GM18502 (cell line): ENCODE measurements at regions not wholly inside any gene's neighbourhood (a gene's known extent, or its start where the extent isn't known, plus 50 kb on each side); places are given as distances from the start of the nearest gene placed in this dataset.

Source experiments
- ATAC-seq: cut with Tn5 transposase; IDR thresholded peaks from one replicate; pipeline ENCODE4 v1.9.1; 2021; ENCODE audit warnings: mild to moderate bottlenecking; ENCODE audit not compliant: unreplicated experiment, poor library complexity

DNA sequence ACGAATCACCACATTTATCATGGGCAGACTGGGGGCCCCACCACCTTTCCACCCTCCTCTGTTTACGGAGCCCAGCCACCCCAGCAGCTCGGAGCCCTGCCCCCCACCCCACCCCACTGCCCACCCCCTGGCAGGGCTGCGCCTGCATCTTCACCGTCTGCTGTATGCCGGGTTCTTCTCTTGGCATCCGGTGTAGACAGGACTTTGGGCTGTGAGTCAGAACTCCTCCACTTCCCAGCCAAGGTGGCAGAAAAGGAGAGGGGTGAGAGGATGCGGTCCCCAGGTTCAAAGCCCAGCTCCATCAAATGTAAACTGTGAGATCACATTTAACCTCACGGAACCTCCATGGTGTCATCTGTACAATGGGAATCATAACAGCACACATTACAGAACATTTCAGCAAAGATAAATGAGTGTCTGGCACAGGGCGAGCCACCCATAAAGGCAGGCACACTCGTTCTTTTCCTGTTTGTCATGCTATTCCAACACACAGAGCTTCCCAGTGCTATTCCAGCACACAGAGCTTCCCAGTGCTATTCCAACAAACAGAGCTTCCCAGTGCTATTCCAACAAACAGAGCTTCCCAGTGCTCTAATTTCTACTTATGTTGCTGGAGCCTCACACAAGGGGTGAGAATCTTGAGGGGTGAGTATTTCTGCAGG is 292.7 kb upstream of the RTL1 start:
- no peak for ATAC-seq

DNA sequence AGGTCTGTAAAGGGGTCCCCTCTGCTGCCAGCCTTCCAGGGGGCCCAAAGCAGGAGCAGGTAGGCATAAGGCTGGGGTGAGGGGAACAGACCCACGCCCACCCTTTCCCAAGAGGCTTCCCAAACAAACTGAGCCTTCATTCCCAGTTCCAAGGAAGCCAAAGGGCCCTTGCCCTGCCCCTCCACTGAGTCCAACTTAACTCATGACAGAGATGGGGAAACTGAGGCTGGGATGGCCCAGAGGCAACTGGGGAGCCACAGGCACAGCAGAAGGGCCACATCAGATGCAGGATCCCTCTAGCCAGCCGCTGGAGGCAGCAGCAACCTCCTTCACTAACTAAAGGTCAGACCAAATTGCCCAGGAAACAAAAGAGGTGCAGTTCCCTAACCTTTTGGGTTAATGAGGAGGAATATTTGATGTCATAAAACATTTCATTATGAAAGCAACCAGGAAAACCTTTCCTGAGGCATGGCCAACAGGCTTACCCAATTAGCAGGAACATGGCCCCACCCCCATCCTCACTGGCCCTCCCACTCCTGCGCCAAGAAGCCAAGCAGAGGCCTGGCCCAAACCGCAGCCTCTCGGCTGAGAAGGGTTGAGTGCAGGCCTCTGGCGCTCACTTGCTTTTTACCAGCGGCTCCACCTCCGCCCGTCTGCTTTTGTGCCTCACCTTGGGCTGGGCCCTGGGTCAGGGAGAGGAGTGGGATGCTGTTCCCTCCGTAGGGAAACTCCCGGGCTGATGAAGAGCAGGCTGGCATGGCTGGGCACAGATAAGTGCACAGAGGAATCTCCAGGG is 293.5 kb upstream of the RTL1 start:
- no peak for ATAC-seq

DNA sequence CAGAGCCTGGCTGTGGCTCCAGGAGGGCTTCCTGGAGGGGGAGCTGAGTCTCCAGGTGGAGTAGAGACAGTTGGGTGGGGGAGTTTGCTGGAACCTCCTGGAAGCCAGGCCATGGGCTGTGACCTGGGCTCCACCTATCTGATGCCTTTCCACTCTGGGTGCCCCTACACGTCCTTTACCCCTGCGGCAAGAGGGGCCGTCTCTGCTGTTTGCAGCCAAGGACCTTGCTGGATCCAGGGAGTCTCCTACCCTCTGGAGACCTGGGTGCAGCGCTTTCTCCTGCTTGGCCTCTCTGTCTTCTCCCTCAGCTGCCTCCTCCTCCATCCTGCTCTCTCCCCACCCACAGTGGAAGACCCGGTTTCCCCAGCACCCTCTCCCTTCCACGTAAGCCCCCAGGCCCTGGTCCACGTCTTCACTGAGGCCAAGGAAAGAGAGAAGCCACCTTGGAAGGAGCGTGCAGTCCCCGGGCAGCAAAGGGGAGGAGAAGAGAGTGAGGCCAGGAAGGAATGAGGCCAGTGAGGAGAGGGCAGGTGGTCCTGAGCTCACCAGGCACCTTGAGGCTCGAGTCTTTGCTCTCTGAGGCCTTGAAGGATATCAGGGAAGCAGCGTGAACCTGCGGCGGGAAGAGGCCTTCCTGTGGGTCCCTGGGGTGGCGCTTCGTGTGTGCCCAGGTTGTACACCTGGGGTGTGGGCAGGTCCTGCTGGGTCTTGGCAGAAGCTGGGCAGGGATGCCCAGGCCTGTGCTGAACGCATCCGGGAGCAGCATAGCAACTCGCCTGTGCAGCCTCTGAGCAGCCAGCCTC is 294.3 kb upstream of the RTL1 start:
- no peak for ATAC-seq

DNA sequence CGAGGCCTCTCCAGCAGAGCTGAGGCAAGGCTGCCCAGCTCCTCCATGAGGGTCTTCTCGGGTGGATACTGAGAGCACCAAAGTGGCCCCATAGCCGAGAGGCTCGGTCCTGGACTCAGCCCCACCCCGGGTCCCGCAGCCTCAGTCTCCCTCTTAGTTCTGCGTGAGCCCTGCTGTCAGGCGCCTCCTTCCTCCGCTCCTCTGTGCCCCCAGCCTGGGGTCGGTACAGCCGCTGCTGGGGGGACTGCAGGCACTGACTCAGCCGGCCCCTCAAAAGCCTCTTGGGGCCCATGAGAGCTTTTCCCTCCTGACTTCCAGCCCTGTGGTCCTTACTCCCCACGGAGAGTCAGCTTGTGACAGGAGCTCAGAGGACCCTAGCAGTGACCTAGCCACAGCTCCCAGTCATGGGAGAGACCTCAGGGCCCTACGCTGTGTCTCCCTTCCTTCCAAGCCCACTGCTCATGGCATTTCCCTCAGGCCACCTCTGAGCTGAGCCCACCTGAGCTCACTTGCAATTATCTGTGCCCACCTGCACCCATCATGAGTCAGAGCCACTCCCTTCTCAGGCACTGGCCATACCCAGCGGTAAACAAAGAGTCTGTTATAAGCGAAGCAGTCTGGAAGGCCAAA is 295.0 kb upstream of the RTL1 start:
- no peak for ATAC-seq

DNA sequence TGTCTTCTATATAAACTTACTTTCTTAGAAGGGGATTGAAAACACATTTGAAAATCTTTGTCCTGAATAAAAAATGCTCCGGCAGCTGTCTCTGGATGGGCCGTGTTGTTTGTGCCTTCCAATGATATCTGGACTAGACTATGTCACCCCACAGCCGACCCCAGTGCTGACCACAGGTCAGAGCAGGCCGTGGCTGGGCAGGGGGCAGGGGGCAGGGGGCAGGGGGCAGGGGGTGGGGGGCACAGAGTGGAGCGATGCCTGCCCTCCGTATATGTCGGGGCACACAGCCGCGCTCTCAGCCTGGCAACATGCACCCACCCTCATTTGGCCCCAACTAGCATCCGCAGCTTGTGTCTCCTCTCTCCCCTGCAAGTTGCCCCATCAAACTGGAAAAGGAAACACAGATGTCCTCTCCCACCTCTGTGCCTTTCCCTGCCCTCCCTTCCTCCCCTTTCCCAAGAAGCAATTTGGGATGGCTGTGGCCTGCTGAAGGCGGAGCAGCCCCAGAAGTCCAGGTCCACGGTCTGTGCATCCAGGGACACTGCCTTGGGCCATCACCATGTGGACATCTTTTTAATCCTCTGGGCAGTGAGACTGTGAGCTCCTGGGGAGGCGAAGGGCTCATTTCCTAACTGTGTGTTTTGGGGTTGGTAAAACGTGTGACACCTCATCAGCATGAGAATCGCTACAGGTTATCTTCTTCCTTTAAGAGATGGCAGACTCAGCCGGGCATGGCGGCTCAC is 295.7 kb upstream of the RTL1 start:
- ATAC-seq = no peak

DNA sequence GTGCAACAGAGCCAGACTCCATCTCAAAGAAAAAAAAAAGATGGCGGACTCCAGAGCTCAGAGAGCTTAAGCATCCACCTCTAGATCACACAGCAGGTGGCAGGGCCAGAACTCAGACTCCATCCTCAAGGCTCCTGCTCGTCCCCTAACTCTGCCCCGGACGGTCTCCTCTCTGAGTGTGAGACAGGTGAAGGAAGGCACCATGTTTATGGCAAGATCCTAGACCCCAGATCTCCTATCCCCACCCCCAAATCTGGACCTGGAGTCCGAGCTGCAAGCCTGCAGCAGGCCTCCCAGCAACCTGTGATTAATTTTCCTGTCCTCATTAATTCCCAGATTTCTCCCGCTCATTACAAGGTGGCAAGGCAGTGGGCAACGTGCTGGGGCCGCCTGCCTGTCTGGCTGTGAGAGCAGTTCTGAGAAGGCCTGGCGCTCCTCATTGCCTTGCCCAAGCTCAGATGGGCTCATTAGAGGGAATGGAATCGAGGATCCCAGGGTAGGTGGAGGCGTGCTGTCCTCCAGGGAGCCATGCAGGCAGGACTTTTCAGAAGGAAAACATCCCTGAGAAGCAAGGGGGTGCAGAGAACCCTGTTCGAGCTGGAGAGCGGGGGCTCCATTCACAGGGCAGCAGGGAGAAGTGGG is 296.6 kb upstream of the RTL1 start:
- no peak for ATAC-seq

DNA sequence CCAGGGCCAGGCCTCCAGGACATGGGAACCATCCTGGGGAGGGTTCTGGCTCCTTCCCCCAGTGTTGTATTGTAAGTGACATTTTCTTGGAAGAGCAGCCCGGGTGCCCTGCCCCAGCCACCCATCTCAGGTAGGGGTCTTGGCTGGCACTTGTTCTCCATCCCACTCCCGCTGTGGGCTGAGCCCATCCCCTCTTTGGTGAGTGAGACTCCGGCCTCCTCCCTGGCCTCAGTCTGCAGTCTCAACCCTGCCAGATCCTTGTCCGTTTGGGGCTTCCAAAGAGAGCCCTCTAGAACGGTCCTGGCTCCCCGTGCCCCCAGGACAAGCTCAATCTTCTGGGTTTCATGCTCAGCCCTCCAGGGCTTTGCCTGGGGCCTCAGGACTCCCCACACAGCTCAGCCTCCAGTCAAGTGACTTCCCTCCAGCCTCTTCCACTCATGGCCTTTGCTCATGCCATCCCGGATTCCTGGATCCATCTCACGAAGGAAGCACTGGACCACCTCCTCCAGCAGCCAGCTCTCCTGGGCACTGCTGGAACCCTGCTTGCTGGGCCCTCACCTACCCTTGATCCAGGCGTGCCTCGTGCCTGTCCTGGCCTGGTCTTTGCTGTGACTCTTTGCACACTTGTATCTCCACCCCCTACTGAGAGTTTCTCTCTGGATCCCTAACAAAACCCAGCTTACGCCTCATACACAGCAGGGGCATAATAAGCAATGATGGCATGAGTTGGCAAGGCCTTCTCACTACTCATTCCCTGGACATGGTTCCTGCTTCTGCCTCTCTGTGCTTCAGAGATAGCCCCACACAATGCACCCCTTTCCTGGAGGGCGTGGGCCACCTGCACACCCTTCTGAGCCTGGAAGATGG is 297.4 kb upstream of the RTL1 start:
- ATAC-seq = no peak

DNA sequence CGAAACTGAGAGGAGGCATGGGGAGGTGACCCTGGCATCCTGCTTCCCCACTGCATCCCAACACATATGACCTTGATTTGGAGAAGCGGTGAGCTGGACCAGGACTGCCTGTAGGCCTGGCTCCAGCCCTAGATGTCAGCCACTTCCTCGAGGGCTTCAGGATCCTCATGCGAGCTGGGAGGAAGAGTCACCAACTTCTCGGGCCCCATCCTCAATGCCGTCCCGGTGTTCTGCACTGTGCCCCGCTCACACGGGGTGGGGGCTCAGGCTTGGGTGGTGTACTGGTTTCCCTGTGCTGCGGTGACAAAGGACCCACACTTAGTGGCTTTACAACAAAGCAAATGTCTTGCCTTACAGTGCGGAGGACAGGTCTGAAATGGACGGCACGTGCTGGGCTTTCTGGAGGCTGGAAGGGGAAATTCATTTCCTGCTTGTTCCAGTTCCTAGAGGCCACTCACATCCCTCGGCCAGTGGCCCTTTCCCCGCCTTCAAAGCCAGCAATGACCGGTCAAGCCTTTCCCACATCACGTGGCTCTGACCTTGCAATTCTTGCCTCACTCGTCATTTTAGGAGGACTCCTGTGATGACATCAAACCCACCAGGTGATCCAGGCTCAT is 298.1 kb upstream of the RTL1 start:
- no peak for ATAC-seq

DNA sequence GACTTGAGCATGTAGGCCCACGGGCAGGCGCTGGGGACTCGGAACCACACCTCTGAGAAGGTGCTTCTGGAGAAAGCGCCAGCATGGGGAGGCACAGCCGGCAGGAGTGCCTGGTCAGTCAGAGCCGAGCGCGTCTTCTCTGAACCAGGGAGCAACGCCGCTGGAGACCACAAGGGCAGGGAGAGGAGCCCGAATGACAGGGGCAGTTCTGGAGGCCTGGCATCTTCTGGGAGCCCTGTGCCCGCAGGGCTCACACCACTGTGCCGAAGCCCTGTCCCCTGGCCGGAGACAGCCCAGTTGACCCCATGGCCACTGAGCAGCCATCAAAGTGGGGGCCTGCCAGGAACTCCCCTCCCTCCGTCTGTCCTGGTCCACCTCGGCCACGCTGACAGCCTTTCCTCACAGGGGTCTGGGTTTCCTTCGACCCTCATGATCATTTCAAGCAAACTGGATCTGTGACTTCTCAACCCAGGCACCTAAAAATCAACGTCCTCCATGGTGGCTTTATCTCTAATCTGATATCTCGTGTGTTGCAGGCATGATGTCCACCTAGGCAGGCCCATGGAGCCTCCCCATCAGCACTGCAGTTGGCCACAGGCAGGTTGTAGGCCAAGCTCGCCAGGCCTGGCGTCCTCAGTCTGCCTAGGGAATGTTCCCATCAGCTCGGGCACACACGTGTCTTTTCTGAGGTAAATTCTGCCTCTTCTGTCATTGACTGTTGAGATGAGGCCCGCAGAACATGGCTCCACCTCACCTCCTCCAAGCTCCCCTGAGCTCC is 299.3 kb upstream of the RTL1 start:
- no peak for ATAC-seq

DNA sequence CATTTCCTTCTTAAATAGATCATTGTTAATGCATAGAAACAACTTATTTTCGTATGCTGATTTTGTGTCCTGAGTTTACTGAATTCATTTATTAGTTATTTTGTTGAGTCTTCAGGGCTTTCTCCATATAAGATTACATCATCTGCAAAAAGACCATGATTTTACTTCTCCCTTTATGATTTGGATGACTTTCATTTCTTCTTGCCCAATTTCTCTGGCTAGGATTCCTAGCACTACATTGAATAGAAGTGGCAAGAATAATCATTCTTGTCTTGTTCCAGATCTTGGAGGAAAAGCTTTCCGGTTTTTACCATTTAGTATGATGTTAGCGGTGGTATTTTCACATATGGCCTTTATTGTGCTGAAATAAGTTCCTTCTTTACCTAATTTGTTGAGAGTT is 303.0 kb upstream of the RTL1 start:
- ATAC-seq = no peak

DNA sequence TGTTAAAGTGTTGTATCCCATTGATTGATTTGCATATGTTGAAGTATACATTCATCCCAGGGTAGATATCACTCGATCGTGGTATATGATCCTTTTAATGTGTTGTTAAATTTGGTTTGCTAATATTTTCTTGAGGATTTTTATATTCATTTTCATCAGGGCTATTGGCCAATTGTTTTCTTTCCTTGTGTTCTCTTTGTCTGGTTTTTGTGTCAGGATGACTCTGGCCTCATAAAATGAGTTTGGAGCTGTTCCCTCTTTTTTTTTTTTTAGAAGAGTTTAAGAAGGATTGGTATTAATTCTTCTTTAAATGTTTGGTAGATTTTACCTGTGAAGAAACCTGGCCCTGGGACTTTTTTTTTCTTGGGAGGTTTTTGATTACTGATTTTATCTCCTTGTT is 303.5 kb upstream of the RTL1 start:
- ATAC-seq = no peak

DNA sequence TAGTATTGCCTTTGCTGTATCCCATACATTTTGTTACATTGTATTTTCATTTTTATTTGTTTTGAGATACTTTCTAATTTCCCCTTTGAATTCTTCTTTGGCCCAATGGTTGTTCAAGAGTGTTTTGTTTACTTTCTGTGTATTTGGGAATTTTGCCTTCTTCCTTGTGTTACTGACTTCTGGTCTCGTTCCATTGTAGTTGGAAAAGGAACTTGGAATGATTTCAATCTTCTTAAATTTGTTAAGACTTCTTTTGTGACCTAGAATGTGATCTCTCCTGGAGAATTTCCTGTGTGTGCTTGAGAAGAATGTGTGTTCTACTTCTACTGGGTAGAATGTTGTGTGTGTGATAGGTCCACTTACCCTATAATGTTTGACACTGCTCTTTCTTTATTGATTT is 304.4 kb upstream of the RTL1 start:
- ATAC-seq = no peak

DNA sequence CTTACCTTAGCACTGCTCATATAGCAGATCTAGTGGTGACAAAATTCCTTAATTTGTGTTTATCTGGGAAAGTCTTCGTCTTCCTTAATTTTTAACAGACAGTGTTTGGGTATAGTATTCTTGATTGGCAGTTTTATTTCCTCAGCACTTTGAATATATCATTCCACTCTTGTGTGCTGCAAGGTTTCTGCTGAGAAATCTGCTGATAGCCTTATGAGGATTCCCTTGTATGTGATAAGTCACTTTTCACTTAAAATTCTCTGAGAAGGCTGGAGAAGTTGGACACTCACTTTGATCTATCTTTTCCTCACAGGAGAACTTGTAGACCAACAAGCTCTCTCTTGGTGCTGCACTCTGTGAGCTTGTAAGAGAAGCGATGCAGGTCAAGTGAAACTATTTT is 306.1 kb upstream of the RTL1 start:
- no peak for ATAC-seq

DNA sequence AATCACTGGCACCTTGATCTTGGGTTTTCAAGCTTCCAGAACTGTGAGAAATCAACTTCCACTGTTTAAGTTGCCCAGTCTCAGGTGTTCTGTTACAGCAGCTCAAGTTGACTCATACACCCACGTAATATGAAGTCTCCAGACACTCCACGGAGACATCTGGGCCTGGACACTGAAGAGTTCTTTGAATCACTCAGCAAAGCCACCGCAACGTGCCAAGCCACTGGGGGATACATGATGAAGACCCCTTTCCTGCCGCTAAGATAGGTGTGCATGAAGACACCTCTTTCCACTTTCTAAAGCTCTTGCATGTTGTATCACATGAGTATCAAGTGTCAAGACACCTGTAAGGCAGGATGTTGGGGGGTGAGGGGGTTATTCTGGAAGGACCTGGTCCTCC is 311.7 kb upstream of the RTL1 start:
- ATAC-seq = no peak

DNA sequence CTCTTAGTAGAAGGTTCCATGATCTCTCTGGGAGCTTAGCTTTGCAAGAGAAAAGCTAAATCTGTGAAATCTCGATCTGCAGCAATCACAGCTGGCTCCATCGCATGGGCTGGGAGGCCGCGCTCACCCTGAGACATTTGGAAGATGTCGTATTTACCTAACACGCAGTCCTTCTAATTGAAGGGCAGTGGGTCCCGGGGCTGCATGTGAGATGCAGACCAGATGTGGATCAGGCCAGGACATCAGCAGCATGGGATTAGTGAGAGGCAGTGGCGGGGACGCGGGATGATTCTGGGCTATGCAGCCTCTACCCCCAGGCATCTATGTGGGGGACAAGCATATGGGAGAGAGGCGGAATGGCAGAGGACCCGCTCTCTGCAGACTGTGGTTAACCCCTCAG is 312.4 kb upstream of the RTL1 start:
- ATAC-seq = no peak

DNA sequence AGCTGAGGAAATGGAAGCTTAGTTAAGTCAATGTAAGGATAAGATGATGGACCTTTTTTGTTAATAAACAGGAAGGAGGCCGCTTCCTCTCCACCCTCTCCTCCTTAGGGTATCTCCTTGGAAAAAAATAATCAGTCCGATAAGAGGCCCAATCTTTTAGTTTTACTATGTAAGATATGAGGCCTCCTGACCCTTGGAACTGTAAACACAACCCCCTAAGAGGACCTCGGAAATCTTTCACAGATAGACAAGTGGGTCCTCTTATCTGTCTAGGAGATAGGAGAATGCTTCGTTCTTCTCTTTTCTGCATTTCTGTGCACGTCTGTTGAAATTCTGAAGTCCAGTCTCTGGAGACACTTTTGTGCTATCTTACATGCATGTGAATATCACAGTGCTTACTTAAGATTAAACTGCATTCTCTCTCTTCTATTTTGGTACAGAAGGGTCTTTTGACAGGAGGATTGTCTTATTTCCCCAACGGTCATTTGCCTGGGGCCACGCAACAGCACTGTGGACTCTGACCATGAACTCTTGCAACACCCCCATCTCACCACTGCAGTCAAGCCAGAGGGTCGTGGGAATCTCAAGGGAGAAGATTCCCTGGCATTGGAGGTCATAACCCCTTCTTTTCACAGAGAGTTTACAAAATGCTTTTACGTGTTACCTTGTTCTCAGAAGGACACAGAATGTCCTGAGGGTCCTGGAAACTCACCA is 313.0 kb upstream of the RTL1 start:
- ATAC-seq = no peak

DNA sequence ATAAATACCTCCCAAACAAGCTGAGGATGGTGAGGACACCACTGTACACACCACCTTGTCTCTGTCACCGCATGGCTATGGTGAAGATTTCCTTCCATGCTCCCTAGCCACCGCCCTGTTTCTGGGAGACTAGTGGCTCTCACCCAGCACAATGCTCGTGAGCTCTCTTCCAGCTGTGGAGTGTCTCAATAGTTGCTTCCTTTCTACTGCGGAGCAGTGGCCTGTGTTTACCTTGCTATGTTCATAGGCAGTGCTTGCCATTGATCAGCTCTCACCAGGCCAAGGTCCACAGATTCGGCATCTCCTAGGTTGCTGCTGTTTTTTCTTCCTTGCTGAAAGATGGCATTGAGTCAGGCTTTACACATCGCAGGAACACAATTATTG is 313.6 kb upstream of the RTL1 start:
- ATAC-seq = no peak
